Transverse colon (tissue), 4 donors: ENCODE measurements at regions not wholly inside any gene's neighbourhood (a gene's known extent, or its start where the extent isn't known, plus 50 kb on each side); places are given as distances from the start of the nearest gene placed in this dataset.

ENCODE experiments used
- DNase-seq: peaks from one replicate; pipeline ENCODE4 v3.0.0-alpha.2; 2019
- H3K27ac ChIP-seq, 4 donors: fragments of 200-600 bp; sonication (generic); 2 replicates each; pipeline ENCODE4 v1.5.1; 2016 to 2018; ENCODE audit warnings: inconsistent platforms in 4 of 4
- H3K27me3 ChIP-seq: fragments of 200-600 bp; sonication (generic); 2 replicates; pipeline ENCODE4 v1.5.1; 2017; ENCODE audit warnings: inconsistent platforms
- H3K36me3 ChIP-seq, 4 donors: fragments of 200-600 bp; sonication (generic); 2 replicates each; pipeline ENCODE4 v1.5.1; 2017 to 2019; ENCODE audit warnings: inconsistent platforms in 4 of 4
- H3K4me1 ChIP-seq, 4 donors: fragments of 200-600 bp; sonication (generic); 2 replicates each; pipeline ENCODE4 v1.5.1; 2017 to 2020; ENCODE audit warnings: inconsistent platforms in 4 of 4
- H3K4me3 ChIP-seq, 4 donors: fragments of 200-600 bp; sonication (generic); 1 replicate in 1 of 4; 2 replicates in 3 of 4; pipeline versions ENCODE4 v1.5.1 to v1.6.1; 2017 to 2019; ENCODE audit warnings: inconsistent platforms in 4 of 4
- H3K9me3 ChIP-seq, 2 donors: fragments of 200-600 bp; sonication (generic); 2 replicates each; pipeline ENCODE4 v1.5.1; 2017 to 2019; ENCODE audit warnings: inconsistent platforms in 2 of 2
- EP300 ChIP-seq: sonication (generic); formaldehyde crosslinking; IDR thresholded peaks from one replicate; pipeline ENCODE4 v1.6.1; 2017; ENCODE audit warnings: antibody characterized with exemption, low read depth
- POLR2A ChIP-seq: fragments of 450-650 bp; IDR thresholded peaks from one replicate; pipeline ENCODE4 v1.6.1; 2016; ENCODE audit warnings: antibody characterized with exemption, mild to moderate bottlenecking, moderate library complexity
- POLR2AphosphoS5 ChIP-seq, 3 donors: sonication (generic); formaldehyde crosslinking; IDR thresholded peaks; one replicate each; pipeline ENCODE4 v1.6.1; 2016; ENCODE audit warnings: antibody characterized with exemption in 3 of 3
- WGBS, 2 donors: methylation state at CpG; one replicate each; pipeline ENCODE4 v1.1.5; 2018; ENCODE audit warnings: low coverage in 1 of 2; 5-methylcytosine and 5-hydroxymethylcytosine counted together
- in situ Hi-C, 4 donors: fragments of 200-750 bp; cut with MboI; loops; one replicate each; pipeline versions ENCODE4 v1.15.0 to v1.15.1; 2017; ENCODE audit warnings: low sequenced_read_pairs in 3 of 4, low pct_ligation_motif_present in 1 of 4, low pct_unique_long_range_greater_than_20kb in 1 of 4
- intact Hi-C: fragments of 100-400 bp; cut with DNase I; formaldehyde crosslinking; loops from one replicate; pipeline ENCODE4 v1.15.1; 2023; ENCODE audit warnings: low total_unique reads
- TF ChIP-seq, protein P1 (sequence below), 5 experiments: fragments of 200-600 bp in 3 of 5; fragments of 450-650 bp in 2 of 5; sonication (generic) in 3 of 5; IDR thresholded peaks; 1 replicate in 2 of 5; 2 replicates in 3 of 5; pipeline ENCODE4 v1.5.1; 2016 to 2017; ENCODE audit warnings: antibody characterized with exemption in 5 of 5, inconsistent platforms in 3 of 5, mild to moderate bottlenecking in 2 of 5, moderate library complexity in 1 of 5

DNA sequence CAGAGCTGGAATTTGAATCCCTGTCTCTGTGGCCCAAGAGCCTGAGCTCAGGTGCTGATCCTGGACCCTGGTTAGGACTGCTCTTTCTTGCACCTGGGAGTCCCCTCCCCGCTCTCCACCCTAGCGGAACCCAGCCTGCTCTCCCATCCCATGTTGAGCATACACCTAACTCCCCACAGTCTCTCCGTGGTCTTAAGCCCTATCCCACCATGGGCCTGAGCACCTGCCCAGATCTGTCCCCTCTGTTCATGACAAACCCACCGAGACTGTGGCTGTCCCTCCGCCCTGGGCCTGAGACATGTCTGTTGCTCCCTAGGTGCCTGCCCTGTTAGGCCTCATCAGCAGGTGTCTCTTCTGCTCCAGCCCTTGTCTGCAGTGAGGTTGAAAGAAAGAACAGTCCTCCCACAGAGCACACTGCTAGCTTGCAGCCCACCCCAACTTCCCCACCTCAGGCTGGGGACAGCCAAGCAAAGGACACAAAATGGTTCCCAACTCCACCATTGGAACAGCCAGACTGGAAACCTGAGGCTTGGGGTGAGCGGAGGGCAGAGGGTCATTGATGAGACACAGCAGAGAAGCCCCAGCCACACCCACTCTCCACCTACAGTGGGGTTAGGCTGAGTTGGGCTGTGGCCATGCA, 118.5 kb downstream of the MATN1 start:
- no peaks in the 10 kb centered on the region for H3K36me3 ChIP-seq
- 67 to 73% methylated on average over 3 to 6 of the region's 6 CpGs for WGBS, 2 donors

DNA sequence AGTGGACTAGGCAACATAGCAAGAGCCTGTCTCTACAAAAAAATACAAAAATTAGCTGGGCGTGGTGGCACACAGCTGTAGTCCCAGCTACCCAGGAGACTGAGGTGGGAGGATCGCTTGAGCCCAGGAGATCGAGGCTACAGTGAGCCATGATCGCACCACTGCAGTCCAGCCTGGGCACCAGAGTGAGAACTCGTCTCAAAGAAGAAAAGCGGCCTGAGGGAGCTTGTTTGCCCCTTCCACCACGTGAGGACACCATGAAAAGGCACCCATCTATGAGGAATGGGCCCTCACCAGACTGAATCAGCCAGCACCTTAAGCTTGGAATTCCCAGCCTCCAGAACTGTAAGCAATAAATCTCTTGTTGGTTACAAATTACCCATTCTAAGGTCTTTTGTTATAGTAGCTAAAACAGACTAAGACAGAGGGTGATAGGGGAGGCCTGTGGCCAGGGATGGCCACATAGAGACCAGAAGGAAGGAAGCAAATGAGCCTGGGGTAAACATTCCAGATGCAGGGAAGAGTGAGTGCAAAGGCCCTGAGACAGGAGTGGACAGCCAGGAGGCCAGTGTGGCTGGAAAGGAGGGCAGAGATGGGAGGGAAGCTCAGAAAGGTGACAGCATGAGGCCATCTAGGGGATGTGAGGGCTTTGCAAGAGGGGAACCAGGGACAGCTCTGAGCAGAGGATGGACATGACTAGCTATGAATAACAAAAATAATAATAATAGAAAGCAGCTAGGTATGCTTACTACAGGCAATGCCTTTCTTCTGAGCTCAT, 120.1 kb downstream of the MATN1 start:
- DNase-seq = no peak
- Histone ChIP-seq H3K9me3 (no peaks in the 10 kb centered on the region), H3K27ac (no peak overlapping the region), H3K4me3 (no peak overlapping the region), H3K36me3 (no peaks in the 10 kb centered on the region), H3K27me3 (peaks cover 3% of the 10 kb centered on the region), H3K4me1 (no peaks in the 10 kb centered on the region)
- intact Hi-C loops = no loop called here
- in situ Hi-C loops = no loop called here
- TF ChIP-seq POLR2AphosphoS5 (IDR thresholded peaks at IDR 0.05) (no peak), EP300 (no peak), POLR2A (no peak)
- TF ChIP-seq, protein P1, sequence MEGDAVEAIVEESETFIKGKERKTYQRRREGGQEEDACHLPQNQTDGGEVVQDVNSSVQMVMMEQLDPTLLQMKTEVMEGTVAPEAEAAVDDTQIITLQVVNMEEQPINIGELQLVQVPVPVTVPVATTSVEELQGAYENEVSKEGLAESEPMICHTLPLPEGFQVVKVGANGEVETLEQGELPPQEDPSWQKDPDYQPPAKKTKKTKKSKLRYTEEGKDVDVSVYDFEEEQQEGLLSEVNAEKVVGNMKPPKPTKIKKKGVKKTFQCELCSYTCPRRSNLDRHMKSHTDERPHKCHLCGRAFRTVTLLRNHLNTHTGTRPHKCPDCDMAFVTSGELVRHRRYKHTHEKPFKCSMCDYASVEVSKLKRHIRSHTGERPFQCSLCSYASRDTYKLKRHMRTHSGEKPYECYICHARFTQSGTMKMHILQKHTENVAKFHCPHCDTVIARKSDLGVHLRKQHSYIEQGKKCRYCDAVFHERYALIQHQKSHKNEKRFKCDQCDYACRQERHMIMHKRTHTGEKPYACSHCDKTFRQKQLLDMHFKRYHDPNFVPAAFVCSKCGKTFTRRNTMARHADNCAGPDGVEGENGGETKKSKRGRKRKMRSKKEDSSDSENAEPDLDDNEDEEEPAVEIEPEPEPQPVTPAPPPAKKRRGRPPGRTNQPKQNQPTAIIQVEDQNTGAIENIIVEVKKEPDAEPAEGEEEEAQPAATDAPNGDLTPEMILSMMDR (IDR thresholded peaks at IDR 0.05) = no peak
- WGBS, 2 donors = 70% methylated on average over 7 of the region's 7 CpGs; no CpG with 5 or more reads in 1 of the 2 donors

More for the DNA sequence above, 118.5 kb downstream of the MATN1 start:
- intact Hi-C loops = no loop called here
- no peaks in the 10 kb centered on the region for H3K9me3 ChIP-seq
- in situ Hi-C loops = no loop called here
- H3K27ac ChIP-seq = no peak overlapping the region
- H3K4me1 ChIP-seq = no peaks in the 10 kb centered on the region
- H3K27me3 ChIP-seq = peaks cover 8% of the 10 kb centered on the region
- TF ChIP-seq POLR2A (no peak), POLR2AphosphoS5 (IDR thresholded peaks at IDR 0.05) (no peak), EP300 (no peak)
- TF ChIP-seq, protein P1 (IDR thresholded peaks at IDR 0.05) = no peak
- H3K4me3 ChIP-seq = no peak overlapping the region
- DNase-seq = no peak

DNA sequence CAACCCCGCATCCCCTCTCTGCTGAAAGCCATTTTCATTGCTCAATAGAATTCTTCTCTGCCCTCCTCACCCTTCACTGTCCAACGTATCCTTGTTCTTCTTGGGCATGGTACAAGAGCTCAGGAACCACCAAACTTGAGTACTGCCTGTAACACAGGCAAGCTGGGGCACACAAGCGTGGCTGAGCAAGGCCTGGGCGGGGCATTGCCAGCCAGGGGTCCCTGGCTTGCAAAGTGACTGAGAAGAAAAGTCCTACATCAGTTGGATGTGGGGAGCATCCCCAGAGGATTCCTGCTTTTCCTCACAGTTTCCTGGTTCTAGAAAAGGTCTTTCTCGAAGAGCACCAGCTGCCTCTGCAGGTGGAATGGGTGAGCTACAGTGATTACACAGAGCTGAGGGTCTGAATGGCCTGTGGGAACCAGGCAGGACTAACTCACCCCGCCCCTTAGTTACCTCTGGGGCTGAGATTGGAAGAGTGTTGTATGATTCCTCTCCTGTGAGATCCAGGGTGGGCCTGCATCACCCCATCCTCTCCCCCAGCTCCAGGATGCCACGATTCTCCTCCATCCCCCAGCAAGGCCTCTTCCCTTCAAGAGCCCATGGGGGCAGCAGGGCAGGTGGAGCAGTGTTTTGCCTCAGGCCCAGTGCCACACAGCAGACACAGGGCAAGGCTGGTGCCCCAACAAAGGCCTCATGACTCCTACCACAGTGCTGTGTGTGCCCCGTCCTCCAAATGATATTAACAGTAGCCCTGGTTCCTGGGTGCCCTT, 121.9 kb downstream of the MATN1 start:
- Histone ChIP-seq H3K36me3 (no peaks in the 10 kb centered on the region), H3K4me1 (no peaks in the 10 kb centered on the region), H3K27me3 (peaks cover 3% of the 10 kb centered on the region), H3K4me3 (no peak overlapping the region), H3K9me3 (no peaks in the 10 kb centered on the region), H3K27ac (no peak overlapping the region)
- in situ Hi-C loops = no loop called here
- intact Hi-C loops = no loop called here
- DNase-seq = no peak
- no peak for TF ChIP-seq POLR2A
- TF ChIP-seq EP300 = no peak
- TF ChIP-seq POLR2AphosphoS5 (IDR thresholded peaks at IDR 0.05) = no peak
- TF ChIP-seq, protein P1 (IDR thresholded peaks at IDR 0.05) = no peak
- 73 to 92% methylated on average over 2 to 8 of the region's 8 CpGs for WGBS, 2 donors

DNA sequence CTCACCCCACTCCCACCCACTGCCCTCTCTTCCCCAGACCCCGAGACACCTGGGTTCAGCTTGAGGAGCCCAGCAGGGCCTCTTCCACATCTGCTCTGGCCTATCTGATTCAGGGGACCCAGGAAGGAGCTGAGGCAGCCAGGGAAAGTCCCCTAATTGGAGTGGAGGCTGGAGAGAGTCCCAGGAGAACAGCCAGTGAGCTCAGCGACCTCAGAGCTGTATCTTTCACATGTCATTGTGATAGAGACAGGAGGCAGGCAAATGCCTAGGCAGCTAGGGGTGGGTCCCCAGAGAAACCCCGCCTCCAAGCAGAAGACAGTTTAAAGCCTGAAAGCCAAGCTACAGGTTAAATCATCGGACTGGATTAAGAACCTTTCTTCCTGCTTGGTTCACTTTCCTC, 122.7 kb downstream of the MATN1 start:
- in situ Hi-C loops = no loop called here
- Histone ChIP-seq H3K27ac (no peak overlapping the region), H3K9me3 (no peaks in the 10 kb centered on the region), H3K36me3 (no peaks in the 10 kb centered on the region), H3K4me1 (no peaks in the 10 kb centered on the region), H3K4me3 (no peak overlapping the region), H3K27me3 (peaks cover 5% of the 10 kb centered on the region)
- 62 to 94% methylated on average over 2 to 4 of the region's 4 CpGs for WGBS, 2 donors
- no peak for DNase-seq
- TF ChIP-seq EP300 (no peak), POLR2A (no peak), POLR2AphosphoS5 (IDR thresholded peaks at IDR 0.05) (no peak)
- TF ChIP-seq, protein P1 (IDR thresholded peaks at IDR 0.05) = no peak
- intact Hi-C loops = no loop called here
